ENCODE measurements at regions not wholly inside any gene's neighbourhood (a gene's known extent, or its start where the extent isn't known, plus 50 kb on each side); places are given as distances from the start of the nearest gene placed in this dataset.

DNA sequence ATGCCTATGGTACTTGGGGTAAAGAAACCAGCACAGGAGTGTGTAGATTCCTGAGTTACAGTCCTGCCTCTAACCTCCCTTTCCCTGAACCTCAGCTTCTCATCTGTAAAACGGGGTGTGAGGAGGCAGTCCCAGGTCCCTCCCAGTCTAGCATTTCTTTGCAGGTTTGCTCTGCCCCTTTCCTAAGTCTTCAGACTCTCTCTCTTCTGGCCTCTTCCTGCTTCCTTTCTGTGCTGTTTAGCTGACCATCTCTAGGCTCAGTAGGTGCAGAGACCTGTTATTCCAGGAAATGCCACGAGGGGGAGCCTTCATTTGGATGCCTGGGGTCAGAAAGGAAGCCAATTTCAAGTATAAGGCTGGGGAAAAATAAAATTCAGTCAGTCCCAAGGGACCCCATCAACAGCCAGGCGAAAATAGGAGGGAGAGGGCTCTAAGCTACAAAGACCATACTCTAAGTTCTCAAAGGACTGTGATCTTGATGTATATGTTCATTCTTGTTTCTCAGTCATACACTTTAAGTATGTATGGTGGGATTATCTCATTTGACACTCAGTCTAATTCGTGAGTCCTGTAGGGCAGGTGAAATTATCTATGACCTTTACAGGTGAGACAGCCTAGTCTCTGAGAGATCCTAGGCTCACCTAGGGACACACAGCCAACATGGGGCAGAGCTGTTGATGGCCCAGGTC lies 89.1 kb downstream of the NCR2 start:
- TF ChIP-seq, protein P1, sequence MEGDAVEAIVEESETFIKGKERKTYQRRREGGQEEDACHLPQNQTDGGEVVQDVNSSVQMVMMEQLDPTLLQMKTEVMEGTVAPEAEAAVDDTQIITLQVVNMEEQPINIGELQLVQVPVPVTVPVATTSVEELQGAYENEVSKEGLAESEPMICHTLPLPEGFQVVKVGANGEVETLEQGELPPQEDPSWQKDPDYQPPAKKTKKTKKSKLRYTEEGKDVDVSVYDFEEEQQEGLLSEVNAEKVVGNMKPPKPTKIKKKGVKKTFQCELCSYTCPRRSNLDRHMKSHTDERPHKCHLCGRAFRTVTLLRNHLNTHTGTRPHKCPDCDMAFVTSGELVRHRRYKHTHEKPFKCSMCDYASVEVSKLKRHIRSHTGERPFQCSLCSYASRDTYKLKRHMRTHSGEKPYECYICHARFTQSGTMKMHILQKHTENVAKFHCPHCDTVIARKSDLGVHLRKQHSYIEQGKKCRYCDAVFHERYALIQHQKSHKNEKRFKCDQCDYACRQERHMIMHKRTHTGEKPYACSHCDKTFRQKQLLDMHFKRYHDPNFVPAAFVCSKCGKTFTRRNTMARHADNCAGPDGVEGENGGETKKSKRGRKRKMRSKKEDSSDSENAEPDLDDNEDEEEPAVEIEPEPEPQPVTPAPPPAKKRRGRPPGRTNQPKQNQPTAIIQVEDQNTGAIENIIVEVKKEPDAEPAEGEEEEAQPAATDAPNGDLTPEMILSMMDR (IDR thresholded peaks at IDR 0.05) = peak in 1 of 3 donors; percentile 68
- TF ChIP-seq POLR2A (IDR thresholded peaks at IDR 0.05) = no peak
